ENCODE measurements at regions not wholly inside any gene's neighbourhood (a gene's known extent, or its start where the extent isn't known, plus 50 kb on each side); places are given as distances from the start of the nearest gene placed in this dataset.

- Histone ChIP-seq H3F3A (ENCODE audit: insufficient read depth, low read length, poor library complexity, severe bottlenecking) (no peaks in the 10 kb centered on the region), H3K4me3 (ENCODE audit: low read length) (no peak overlapping the region), H3K79me2 (replicated peaks; ENCODE audit: insufficient read depth, low read length) (no peaks in the 10 kb centered on the region), H3K36me3 (ENCODE audit: insufficient read depth, low read length) (no peaks in the 10 kb centered on the region), H3K27ac (ENCODE audit: low read length) (no peak overlapping the region), H3K4me2 (ENCODE audit: low read length) (no peak overlapping the region), H4K20me1 (ENCODE audit: insufficient read depth) (no peaks in the 10 kb centered on the region), H3K27me3 (ENCODE audit: insufficient read depth, low read depth, low read length) (no peaks in the 10 kb centered on the region), H2AFZ (ENCODE audit: low read depth, low read length) (no peak overlapping the region), H3K9me3 (ENCODE audit: low read length) (no peaks in the 10 kb centered on the region), H3K9ac (ENCODE audit: low read length) (no peak overlapping the region), H3K9me2 (ENCODE audit: insufficient read depth, low read length) (no peaks in the 10 kb centered on the region)
- TF ChIP-seq TAF1 (IDR thresholded peaks at IDR 0.05; ENCODE audit: low read depth) (no peak), MXI1 (conservative IDR thresholded peaks at IDR 0.05; ENCODE audit: poor library complexity, severe bottlenecking) (no peak), POLR2AphosphoS5 (IDR thresholded peaks at IDR 0.05) (no peak), SMC3 (conservative IDR thresholded peaks at IDR 0.05; ENCODE audit: poor library complexity) (no peak), EP300 (conservative IDR thresholded peaks at IDR 0.05; ENCODE audit: poor library complexity, severe bottlenecking) (no peak), RAD21 (conservative IDR thresholded peaks at IDR 0.05) (no peak), EZH2 (IDR thresholded peaks at IDR 0.05; ENCODE audit: borderline replicate concordance, insufficient read depth, low read length, poor library complexity, severe bottlenecking) (no peak)
- TF ChIP-seq, protein P1, sequence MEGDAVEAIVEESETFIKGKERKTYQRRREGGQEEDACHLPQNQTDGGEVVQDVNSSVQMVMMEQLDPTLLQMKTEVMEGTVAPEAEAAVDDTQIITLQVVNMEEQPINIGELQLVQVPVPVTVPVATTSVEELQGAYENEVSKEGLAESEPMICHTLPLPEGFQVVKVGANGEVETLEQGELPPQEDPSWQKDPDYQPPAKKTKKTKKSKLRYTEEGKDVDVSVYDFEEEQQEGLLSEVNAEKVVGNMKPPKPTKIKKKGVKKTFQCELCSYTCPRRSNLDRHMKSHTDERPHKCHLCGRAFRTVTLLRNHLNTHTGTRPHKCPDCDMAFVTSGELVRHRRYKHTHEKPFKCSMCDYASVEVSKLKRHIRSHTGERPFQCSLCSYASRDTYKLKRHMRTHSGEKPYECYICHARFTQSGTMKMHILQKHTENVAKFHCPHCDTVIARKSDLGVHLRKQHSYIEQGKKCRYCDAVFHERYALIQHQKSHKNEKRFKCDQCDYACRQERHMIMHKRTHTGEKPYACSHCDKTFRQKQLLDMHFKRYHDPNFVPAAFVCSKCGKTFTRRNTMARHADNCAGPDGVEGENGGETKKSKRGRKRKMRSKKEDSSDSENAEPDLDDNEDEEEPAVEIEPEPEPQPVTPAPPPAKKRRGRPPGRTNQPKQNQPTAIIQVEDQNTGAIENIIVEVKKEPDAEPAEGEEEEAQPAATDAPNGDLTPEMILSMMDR (IDR thresholded peaks at IDR 0.05; ENCODE audit: poor library complexity, severe bottlenecking): no peak
- TF ChIP-seq, protein P2, sequence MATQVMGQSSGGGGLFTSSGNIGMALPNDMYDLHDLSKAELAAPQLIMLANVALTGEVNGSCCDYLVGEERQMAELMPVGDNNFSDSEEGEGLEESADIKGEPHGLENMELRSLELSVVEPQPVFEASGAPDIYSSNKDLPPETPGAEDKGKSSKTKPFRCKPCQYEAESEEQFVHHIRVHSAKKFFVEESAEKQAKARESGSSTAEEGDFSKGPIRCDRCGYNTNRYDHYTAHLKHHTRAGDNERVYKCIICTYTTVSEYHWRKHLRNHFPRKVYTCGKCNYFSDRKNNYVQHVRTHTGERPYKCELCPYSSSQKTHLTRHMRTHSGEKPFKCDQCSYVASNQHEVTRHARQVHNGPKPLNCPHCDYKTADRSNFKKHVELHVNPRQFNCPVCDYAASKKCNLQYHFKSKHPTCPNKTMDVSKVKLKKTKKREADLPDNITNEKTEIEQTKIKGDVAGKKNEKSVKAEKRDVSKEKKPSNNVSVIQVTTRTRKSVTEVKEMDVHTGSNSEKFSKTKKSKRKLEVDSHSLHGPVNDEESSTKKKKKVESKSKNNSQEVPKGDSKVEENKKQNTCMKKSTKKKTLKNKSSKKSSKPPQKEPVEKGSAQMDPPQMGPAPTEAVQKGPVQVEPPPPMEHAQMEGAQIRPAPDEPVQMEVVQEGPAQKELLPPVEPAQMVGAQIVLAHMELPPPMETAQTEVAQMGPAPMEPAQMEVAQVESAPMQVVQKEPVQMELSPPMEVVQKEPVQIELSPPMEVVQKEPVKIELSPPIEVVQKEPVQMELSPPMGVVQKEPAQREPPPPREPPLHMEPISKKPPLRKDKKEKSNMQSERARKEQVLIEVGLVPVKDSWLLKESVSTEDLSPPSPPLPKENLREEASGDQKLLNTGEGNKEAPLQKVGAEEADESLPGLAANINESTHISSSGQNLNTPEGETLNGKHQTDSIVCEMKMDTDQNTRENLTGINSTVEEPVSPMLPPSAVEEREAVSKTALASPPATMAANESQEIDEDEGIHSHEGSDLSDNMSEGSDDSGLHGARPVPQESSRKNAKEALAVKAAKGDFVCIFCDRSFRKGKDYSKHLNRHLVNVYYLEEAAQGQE (IDR thresholded peaks at IDR 0.05; ENCODE audit: borderline replicate concordance): no peak
Measured at GRCh38 chr18:26696786-26697185, 148.4 kb upstream of the KCTD1 start.

DNA sequence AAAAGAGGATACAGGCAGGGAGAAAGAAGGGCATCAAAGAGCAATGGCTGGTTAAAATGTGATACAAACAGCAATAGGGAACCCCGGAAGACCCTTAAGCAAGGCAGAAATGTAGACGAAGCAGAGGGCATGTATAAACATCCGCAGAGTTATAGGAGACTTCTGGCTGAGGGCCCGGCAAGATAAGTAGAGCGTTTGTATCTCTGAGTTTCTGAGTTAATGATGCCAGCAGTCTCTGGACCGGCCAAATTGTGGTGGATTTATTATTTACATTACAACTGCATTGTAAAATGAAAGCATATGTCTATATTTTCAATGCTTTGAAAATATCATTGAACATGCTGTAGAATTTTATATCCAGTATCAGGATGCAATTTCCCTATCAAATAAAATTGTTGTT is 148.0 kb upstream of the KCTD1 start:
- H3K27me3 ChIP-seq (ENCODE audit: insufficient read depth, low read depth, low read length): no peaks in the 10 kb centered on the region
- no peak overlapping the region for H3K9ac ChIP-seq (ENCODE audit: low read length)
- TF ChIP-seq EP300 (conservative IDR thresholded peaks at IDR 0.05; ENCODE audit: poor library complexity, severe bottlenecking) (no peak), POLR2AphosphoS5 (IDR thresholded peaks at IDR 0.05) (no peak), MXI1 (conservative IDR thresholded peaks at IDR 0.05; ENCODE audit: poor library complexity, severe bottlenecking) (no peak), EZH2 (IDR thresholded peaks at IDR 0.05; ENCODE audit: borderline replicate concordance, insufficient read depth, low read length, poor library complexity, severe bottlenecking) (no peak), RAD21 (conservative IDR thresholded peaks at IDR 0.05) (no peak), TAF1 (IDR thresholded peaks at IDR 0.05; ENCODE audit: low read depth) (no peak), SMC3 (conservative IDR thresholded peaks at IDR 0.05; ENCODE audit: poor library complexity) (no peak)
- TF ChIP-seq, protein P1 (IDR thresholded peaks at IDR 0.05; ENCODE audit: poor library complexity, severe bottlenecking): no peak
- TF ChIP-seq, protein P2 (IDR thresholded peaks at IDR 0.05; ENCODE audit: borderline replicate concordance): no peak
- H3K4me2 ChIP-seq (ENCODE audit: low read length): no peak overlapping the region
- H3K79me2 ChIP-seq (replicated peaks; ENCODE audit: insufficient read depth, low read length): no peaks in the 10 kb centered on the region
- no peaks in the 10 kb centered on the region for H3K9me3 ChIP-seq (ENCODE audit: low read length)
- no peaks in the 10 kb centered on the region for H3K9me2 ChIP-seq (ENCODE audit: insufficient read depth, low read length)
- no peaks in the 10 kb centered on the region for H3F3A ChIP-seq (ENCODE audit: insufficient read depth, low read length, poor library complexity, severe bottlenecking)
- no peak overlapping the region for H3K4me3 ChIP-seq (ENCODE audit: low read length)
- H4K20me1 ChIP-seq (ENCODE audit: insufficient read depth): no peaks in the 10 kb centered on the region
- no peak overlapping the region for H2AFZ ChIP-seq (ENCODE audit: low read depth, low read length)
- H3K27ac ChIP-seq (ENCODE audit: low read length): no peak overlapping the region
- no peaks in the 10 kb centered on the region for H3K36me3 ChIP-seq (ENCODE audit: insufficient read depth, low read length)

Measured in neural cell (in vitro differentiated cells).